Mesendoderm (in vitro differentiated cells): ENCODE measurements at regions not wholly inside any gene's neighbourhood (a gene's known extent, or its start where the extent isn't known, plus 50 kb on each side); places are given as distances from the start of the nearest gene placed in this dataset.

Experiments used
- DNase-seq: peaks from one replicate; pipeline ENCODE4 v3.0.0; 2013
- H2AK5ac ChIP-seq: 2 replicates; pipeline ENCODE4 v1.6.1; 2013; ENCODE audit warnings: low read length, inconsistent platforms
- H2BK120ac ChIP-seq: 2 replicates; pipeline ENCODE4 v1.6.1; 2013; ENCODE audit warnings: low read depth, mild to moderate bottlenecking, low read length, moderate library complexity, mixed read lengths
- H2BK15ac ChIP-seq: replicated peaks from 2 replicates; pipeline ENCODE4 v1.6.1; 2013; ENCODE audit warnings: low read depth, mild to moderate bottlenecking, moderate library complexity
- H2BK5ac ChIP-seq: 2 replicates; pipeline ENCODE4 v1.6.1; 2013; ENCODE audit warnings: low read length, inconsistent platforms
- H3K18ac ChIP-seq: 2 replicates; pipeline ENCODE4 v1.6.1; 2013; ENCODE audit warnings: mild to moderate bottlenecking, low read length, mixed read lengths
- H3K23ac ChIP-seq: one replicate; pipeline ENCODE4 v1.6.1; 2013; ENCODE audit warnings: low read length
- H3K27ac ChIP-seq: 2 replicates; pipeline ENCODE4 v1.5.1; 2013; ENCODE audit warnings: low read depth, mild to moderate bottlenecking, inconsistent platforms, low read length, moderate library complexity
- H3K27me3 ChIP-seq: 2 replicates; pipeline ENCODE4 v1.6.1; 2013; ENCODE audit warnings: low read length, control low read depth, mild to moderate bottlenecking, inconsistent platforms; ENCODE audit not compliant: insufficient read depth, poor library complexity
- H3K36me3 ChIP-seq: 2 replicates; pipeline ENCODE4 v1.6.1; 2013; ENCODE audit warnings: low read length, inconsistent platforms; ENCODE audit not compliant: control insufficient read depth, insufficient read depth
- H3K4ac ChIP-seq: one replicate; pipeline ENCODE4 v1.6.1; 2013; ENCODE audit warnings: low read depth, mild to moderate bottlenecking, low read length, moderate library complexity
- H3K4me1 ChIP-seq: 2 replicates; pipeline ENCODE4 v1.6.1; 2013; ENCODE audit warnings: low read depth, low read length, inconsistent platforms; ENCODE audit not compliant: control insufficient read depth
- H3K4me2 ChIP-seq: 2 replicates; pipeline ENCODE4 v1.6.1; 2013; ENCODE audit warnings: low read length
- H3K4me3 ChIP-seq: 2 replicates; pipeline ENCODE4 v1.5.1; 2013; ENCODE audit warnings: mild to moderate bottlenecking, low read length
- H3K56ac ChIP-seq: one replicate; pipeline ENCODE4 v1.6.1; 2013; ENCODE audit warnings: low read length
- H3K79me1 ChIP-seq: 2 replicates; pipeline ENCODE4 v1.6.1; 2013; ENCODE audit warnings: low read length, inconsistent platforms
- H3K79me2 ChIP-seq: 2 replicates; pipeline ENCODE4 v1.6.1; 2013; ENCODE audit warnings: mild to moderate bottlenecking, low read length; ENCODE audit not compliant: control insufficient read depth, insufficient read depth
- H3K9ac ChIP-seq: 2 replicates; pipeline ENCODE4 v1.6.1; 2013; ENCODE audit warnings: low read length, inconsistent platforms
- H4K5ac ChIP-seq: one replicate; pipeline ENCODE4 v1.6.1; 2013; ENCODE audit warnings: low read length
- H4K8ac ChIP-seq: one replicate; pipeline ENCODE4 v1.6.1; 2013; ENCODE audit warnings: low read depth, mild to moderate bottlenecking, control low read depth, low read length, moderate library complexity
- WGBS: extraction: QIAGEN DNeasy Blood & Tissue Kit; methylation state at CpG from one replicate; pipeline ENCODE4 v1.1.7; 2013; ENCODE audit warnings: low lambda C conversion rate, missing lambda C conversion rate; ENCODE audit not compliant: insufficient coverage; ENCODE audit errors: extremely low coverage; 5-methylcytosine and 5-hydroxymethylcytosine counted together

DNA sequence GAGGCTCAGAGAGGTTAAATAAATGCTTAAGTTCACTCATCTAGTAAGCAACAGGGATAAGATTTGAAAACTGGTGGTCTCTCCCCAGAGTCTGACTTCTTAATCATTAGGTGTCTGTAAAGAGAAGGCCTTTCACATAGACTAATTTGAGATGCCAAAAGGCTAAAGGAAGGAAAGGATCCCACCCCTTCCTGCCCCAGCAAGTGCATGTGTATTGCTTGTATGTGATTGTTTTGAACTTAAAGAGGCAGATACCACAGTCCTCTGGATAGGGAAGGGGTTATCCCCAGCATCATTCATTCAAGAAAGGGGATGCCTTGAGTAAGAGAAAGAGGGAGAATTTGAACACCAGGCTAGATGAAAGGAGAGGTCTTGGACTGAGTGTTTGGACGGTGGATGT is 192.0 kb downstream of the OGFRL1 start:
- H3K79me2 ChIP-seq, result no peaks in the 10 kb centered on the region
- no peak overlapping the region for H2AK5ac ChIP-seq
- no peak overlapping the region for H4K8ac ChIP-seq
- H3K4me2 ChIP-seq, result no peak overlapping the region
- H3K56ac ChIP-seq, result no peak overlapping the region
- H3K27ac ChIP-seq, result no peak overlapping the region
- H3K4ac ChIP-seq, result no peak overlapping the region
- H3K4me3 ChIP-seq, result no peak overlapping the region
- H3K18ac ChIP-seq, result no peak overlapping the region
- H3K9ac ChIP-seq, result no peak overlapping the region
- DNase-seq, result no peak
- no peak overlapping the region for H2BK120ac ChIP-seq
- no peaks in the 10 kb centered on the region for H3K27me3 ChIP-seq
- no peak overlapping the region for H2BK5ac ChIP-seq
- no peaks in the 10 kb centered on the region for H3K36me3 ChIP-seq
- no peaks in the 10 kb centered on the region for H3K79me1 ChIP-seq
- H3K4me1 ChIP-seq, result no peaks in the 10 kb centered on the region
- H4K5ac ChIP-seq, result no peak overlapping the region
- no peak overlapping the region for H2BK15ac ChIP-seq
- whole genome bisulfite sequencing, result no CpG with 5 or more reads among the region's 1 CpG
- no peak overlapping the region for H3K23ac ChIP-seq

DNA sequence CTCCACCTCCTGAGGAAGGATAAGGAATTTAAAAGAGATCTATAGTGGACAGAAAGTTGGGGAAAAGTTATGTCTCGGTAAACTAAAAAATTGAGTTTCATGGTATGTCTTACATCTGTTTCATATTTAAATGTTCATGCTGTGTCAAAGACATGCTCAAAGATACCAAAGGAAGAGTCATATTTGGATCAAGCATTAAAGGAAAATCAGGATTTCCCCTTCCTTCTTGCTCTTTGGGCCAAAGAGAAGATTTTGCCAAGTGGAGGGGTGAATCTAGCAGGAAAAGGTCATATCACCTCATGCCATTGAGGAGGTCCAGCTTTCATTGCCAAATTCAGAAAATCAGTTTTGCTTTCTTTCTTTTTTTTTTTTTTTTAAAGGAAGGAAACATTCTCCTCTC is 192.4 kb downstream of the OGFRL1 start:
- H3K9ac ChIP-seq, result no peak overlapping the region
- no peaks in the 10 kb centered on the region for H3K27me3 ChIP-seq
- no peak overlapping the region for H4K5ac ChIP-seq
- no peaks in the 10 kb centered on the region for H3K4me1 ChIP-seq
- H3K4me2 ChIP-seq, result no peak overlapping the region
- H4K8ac ChIP-seq, result no peak overlapping the region
- no peak overlapping the region for H2AK5ac ChIP-seq
- no peak overlapping the region for H2BK5ac ChIP-seq
- peak overlapping the region; percentile 78 for H2BK120ac ChIP-seq
- no peaks in the 10 kb centered on the region for H3K79me1 ChIP-seq
- no peak for DNase-seq
- H3K79me2 ChIP-seq, result no peaks in the 10 kb centered on the region
- no peak overlapping the region for H3K23ac ChIP-seq
- H3K18ac ChIP-seq, result peak overlapping the region; percentile 64
- no peak overlapping the region for H3K56ac ChIP-seq
- no peak overlapping the region for H3K4me3 ChIP-seq
- H3K36me3 ChIP-seq, result no peaks in the 10 kb centered on the region
- no peak overlapping the region for H2BK15ac ChIP-seq
- H3K4ac ChIP-seq, result no peak overlapping the region
- no CpG with 5 or more reads among the region's 1 CpG for WGBS
- no peak overlapping the region for H3K27ac ChIP-seq

GRCh38 chr6:71481801-71482200 is 193.2 kb downstream of the OGFRL1 start:
- Histone ChIP-seq H4K5ac (no peak overlapping the region), H4K8ac (no peak overlapping the region), H3K4me3 (no peak overlapping the region), H3K36me3 (no peaks in the 10 kb centered on the region), H2BK5ac (no peak overlapping the region), H3K56ac (no peak overlapping the region), H2BK15ac (no peak overlapping the region), H3K79me2 (no peaks in the 10 kb centered on the region), H3K18ac (no peak overlapping the region), H3K79me1 (no peaks in the 10 kb centered on the region), H2BK120ac (no peak overlapping the region), H3K27me3 (no peaks in the 10 kb centered on the region), H3K4me2 (no peak overlapping the region), H3K4ac (no peak overlapping the region), H3K4me1 (no peaks in the 10 kb centered on the region), H3K9ac (no peak overlapping the region), H3K23ac (peak overlapping the region; percentile 18), H2AK5ac (no peak overlapping the region), H3K27ac (no peak overlapping the region)
- DNase-seq, result no peak

DNA sequence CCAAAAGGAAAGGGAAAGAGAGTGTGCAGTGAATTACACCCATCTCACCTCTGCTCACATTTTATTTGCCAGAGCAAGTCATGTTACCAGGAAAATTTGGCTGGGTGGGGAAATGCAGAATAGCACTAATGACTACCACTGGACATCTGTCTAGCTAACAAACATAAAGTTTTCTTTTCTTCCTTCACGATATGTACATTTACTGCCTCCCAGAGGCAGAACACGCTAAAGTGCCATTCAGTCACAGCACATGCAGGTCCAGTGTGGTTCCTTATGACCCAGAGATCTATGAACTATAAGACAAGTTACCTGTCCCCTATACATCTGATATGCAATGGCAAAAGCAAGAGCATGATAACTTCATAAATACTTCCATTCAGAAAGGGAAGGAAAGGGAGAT is 194.1 kb downstream of the OGFRL1 start:
- DNase-seq, result no peak
- H3K9ac ChIP-seq, result no peak overlapping the region
- no peak overlapping the region for H3K27ac ChIP-seq
- no peak overlapping the region for H4K8ac ChIP-seq
- no peak overlapping the region for H3K4ac ChIP-seq
- no peak overlapping the region for H2BK5ac ChIP-seq
- H3K79me2 ChIP-seq, result no peaks in the 10 kb centered on the region
- no peak overlapping the region for H3K4me3 ChIP-seq
- H3K79me1 ChIP-seq, result no peaks in the 10 kb centered on the region
- H3K18ac ChIP-seq, result no peak overlapping the region
- no peak overlapping the region for H3K23ac ChIP-seq
- H3K36me3 ChIP-seq, result no peaks in the 10 kb centered on the region
- H3K4me2 ChIP-seq, result no peak overlapping the region
- H4K5ac ChIP-seq, result no peak overlapping the region
- WGBS, result no CpG with 5 or more reads among the region's 2 CpGs
- H3K4me1 ChIP-seq, result no peaks in the 10 kb centered on the region
- H3K27me3 ChIP-seq, result no peaks in the 10 kb centered on the region
- H2BK15ac ChIP-seq, result no peak overlapping the region
- no peak overlapping the region for H3K56ac ChIP-seq
- H2BK120ac ChIP-seq, result no peak overlapping the region
- no peak overlapping the region for H2AK5ac ChIP-seq

DNA sequence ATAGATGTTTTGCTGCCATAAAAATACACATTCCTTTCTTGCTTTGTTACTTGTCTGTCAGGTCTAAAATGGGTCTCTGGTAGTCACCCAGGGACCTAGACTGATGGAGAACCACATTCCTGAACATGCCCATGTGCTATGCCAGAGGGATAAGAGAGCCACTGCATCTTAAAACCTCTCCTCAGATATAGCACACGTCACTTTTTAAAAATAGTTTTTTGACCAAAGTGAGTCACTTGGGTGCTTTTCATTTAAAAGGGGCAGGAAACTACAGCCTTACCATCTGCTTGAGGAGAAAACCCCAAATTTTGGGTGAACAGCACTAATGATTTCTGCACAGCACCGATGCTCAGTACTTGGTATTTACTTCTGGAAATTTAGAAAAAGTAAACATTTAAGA is 197.8 kb downstream of the OGFRL1 start:
- Histone ChIP-seq H2AK5ac (no peak overlapping the region), H3K79me2 (no peaks in the 10 kb centered on the region), H3K56ac (no peak overlapping the region), H4K5ac (no peak overlapping the region), H3K4me3 (no peak overlapping the region), H3K4ac (no peak overlapping the region), H3K79me1 (no peaks in the 10 kb centered on the region), H3K18ac (no peak overlapping the region), H3K36me3 (no peaks in the 10 kb centered on the region), H3K9ac (no peak overlapping the region), H2BK5ac (no peak overlapping the region), H3K23ac (no peak overlapping the region), H3K4me1 (no peaks in the 10 kb centered on the region), H3K27me3 (no peaks in the 10 kb centered on the region), H2BK15ac (no peak overlapping the region), H3K4me2 (no peak overlapping the region), H2BK120ac (no peak overlapping the region), H4K8ac (no peak overlapping the region), H3K27ac (no peak overlapping the region)
- DNase-seq, result no peak
- no CpG with 5 or more reads among the region's 2 CpGs for WGBS

DNA sequence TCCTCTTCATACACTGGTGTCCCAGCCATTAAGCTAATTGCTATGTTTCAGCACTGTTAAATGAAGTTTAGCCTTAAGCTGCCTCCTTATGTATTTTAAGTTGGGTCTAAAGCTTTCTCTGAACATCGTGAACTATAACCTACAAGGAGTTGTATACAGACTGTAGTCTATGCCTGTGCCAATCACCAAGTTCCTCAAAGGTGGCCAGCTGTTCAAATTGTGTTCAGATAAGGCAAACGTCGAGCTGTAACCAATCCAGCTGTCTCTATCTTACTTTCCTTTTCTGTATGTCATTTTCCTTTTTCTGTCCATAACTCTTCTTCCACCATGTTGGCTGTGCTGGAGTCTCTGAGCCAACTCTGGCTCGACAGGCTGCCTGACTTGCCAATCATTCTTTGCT is 199.6 kb downstream of the OGFRL1 start:
- Histone ChIP-seq H3K23ac (no peak overlapping the region), H3K4me2 (no peak overlapping the region), H3K4me1 (no peaks in the 10 kb centered on the region), H3K4me3 (no peak overlapping the region), H3K79me1 (no peaks in the 10 kb centered on the region), H2BK120ac (no peak overlapping the region), H2AK5ac (no peak overlapping the region), H3K9ac (no peak overlapping the region), H3K18ac (peak overlapping the region; percentile 47), H2BK5ac (no peak overlapping the region), H2BK15ac (peak overlapping the region; percentile 74), H4K8ac (no peak overlapping the region), H3K79me2 (no peaks in the 10 kb centered on the region), H3K4ac (no peak overlapping the region), H4K5ac (no peak overlapping the region), H3K56ac (no peak overlapping the region), H3K36me3 (no peaks in the 10 kb centered on the region), H3K27me3 (no peaks in the 10 kb centered on the region), H3K27ac (no peak overlapping the region)
- DNase-seq, result no peak
- WGBS, result no CpG with 5 or more reads among the region's 4 CpGs
